Jurkat, Clone E6-1 (cell line): ENCODE measurements at regions not wholly inside any gene's neighbourhood (a gene's known extent, or its start where the extent isn't known, plus 50 kb on each side); places are given as distances from the start of the nearest gene placed in this dataset.

Experiments used
- DNase-seq: peaks from one replicate; pipeline ENCODE4 v3.0.0-alpha.2; 2011; ENCODE audit warnings: low read depth, low spot score
- H3K4me3 ChIP-seq: 2 replicates; pipeline ENCODE4 v1.5.1; 2011; ENCODE audit warnings: mild to moderate bottlenecking, low read length, control low read depth, moderate library complexity

DNA sequence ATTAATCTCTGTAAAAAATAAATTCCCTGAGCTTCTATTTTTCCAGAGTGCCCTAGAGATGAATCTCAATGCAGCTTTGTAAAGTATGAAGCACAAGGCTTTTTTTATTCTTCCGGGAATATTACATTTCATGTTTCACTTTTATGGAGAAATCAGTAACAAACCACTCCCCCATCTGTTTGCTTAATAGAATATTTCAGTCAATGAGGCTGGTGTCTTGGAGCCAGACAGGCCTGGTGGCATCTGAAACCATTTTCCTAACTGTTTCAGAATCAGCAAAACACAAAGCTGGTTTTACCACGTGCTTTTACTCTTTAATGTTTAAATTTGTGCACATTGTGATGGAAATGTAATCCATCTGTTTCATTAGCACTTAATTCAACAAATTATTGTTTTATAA, 400.8 kb upstream of the HSF2 start:
- no peak overlapping the region for H3K4me3 ChIP-seq
- DNase-seq, result no peak

DNA sequence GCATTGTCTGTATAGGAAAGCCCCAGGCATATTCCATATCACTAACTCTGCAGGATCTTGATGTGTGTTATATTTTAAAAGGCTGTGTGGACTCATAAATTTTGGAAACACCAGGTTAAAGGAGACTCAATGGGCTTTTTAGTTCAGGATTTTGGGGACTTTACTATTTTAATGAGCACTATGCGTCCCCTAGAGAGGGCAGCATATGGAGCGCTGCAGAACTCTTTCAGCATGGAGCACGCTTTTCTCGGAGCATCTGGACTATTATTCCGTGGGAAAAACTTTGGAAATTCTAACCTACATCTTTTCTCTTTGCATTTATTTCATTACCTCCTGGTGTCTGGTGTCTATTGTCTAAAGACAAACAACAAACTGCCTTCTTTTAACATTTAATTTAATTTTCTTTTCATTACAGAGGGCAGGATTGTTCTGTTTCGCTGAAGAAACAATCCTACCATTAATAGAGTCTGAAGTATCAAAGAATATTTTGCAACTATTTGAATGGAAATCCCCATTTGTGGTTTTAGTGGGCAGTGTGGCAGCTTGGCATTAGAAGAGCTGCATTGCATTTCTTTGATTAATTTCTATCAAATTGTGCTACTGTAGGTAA, 399.9 kb upstream of the HSF2 start:
- DNase-seq, result no peak
- no peak overlapping the region for H3K4me3 ChIP-seq

DNA sequence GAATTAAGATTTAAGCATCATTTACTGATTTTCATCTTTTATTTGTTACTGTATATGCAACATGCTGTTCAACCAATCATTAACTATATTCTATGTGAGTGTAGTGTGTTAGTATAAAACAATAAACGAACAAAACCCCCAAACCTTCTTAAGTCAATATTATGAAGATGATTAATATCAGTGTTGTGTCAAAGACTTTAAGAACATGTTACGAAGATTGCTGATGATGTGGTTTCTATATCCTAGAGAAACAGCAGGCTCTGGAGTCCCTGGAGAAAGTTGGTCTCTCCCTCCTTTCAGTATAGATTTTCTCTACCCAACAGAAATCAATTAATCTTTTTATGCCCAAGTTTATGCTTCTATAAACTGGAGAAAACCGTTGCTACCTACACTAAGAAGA, 393.8 kb upstream of the HSF2 start:
- H3K4me3 ChIP-seq, result no peak overlapping the region

DNA sequence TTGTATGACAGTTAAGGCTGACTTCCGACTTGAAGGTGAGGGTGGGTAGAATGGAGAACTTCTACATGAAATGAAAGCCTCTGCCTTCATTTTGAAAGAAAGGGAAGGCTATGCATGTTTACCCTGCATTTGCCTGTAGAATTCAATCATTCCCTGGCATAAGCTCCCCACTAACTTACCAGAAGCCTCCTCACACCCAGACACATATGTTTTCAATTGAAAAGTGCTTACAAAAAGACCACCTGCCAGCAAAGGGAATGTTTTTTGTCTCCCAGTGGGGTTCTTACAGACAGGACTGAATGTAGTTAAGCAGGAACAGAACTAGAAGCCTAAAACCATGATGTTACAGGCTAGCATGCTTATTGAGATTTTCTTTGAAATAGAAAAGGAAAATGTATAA, 392.1 kb upstream of the HSF2 start:
- H3K4me3 ChIP-seq, result no peak overlapping the region
- no peak for DNase-seq

More for the DNA sequence above, 393.8 kb upstream of the HSF2 start:
- no peak for DNase-seq

DNA sequence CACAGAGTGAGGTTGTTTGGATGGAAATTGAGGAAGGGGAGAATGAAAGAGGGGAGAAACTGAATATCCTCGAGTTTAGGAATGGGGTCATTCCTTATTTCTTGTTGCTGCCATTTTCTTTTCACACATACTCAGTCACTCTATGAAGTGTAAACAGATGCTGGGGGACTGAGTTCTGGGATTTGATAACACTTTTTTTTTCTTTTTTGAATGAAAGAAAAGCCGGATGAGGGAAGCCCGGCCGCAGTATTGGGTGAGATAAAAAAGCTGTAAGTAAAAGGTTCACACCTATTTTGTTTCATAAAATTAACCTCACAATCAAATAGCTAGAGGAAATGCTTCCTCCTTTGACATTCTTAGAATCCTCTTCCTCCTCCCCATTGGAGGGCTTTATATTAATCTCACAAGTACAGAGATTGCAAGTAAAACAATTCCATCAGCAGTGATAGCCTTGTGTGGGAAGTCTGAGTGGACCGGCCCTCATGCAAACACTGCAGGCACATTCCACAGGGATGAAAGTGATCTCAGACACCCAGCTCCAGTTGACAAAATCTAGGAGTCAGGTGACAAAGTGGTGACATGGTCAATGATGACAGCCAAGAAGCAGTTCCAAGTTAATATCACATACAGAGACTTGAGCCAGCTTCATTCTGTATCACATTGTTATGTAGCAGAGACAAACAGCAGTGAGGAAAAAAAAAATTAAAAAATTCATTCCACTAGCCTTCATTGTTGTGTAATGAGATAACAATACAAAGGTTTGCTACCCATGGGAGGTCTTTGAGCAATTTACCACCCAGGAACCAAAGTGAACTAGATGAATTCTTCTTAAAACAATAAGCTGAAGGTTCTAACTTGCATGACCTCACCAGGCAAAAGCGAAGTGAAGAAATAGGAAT, 391.1 kb upstream of the HSF2 start:
- no peak for DNase-seq
- no peak overlapping the region for H3K4me3 ChIP-seq

DNA sequence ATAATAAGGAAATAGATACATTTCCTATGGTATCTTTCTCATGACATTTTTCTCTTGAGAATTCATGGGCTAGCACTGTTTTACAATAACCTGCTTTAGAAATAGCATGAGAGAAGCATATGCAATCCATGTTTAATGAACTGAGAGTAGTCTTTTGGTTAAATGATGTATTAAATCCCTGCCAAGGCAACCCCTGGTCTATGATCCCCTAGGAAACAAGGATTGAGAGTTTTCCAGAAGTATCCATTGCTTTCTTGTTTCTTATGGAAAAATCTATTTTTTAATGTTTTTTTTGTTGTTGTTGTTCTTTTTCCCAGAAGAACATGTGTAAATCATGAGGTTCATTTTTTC, 390.5 kb upstream of the HSF2 start:
- DNase-seq, result no peak
- no peak overlapping the region for H3K4me3 ChIP-seq

DNA sequence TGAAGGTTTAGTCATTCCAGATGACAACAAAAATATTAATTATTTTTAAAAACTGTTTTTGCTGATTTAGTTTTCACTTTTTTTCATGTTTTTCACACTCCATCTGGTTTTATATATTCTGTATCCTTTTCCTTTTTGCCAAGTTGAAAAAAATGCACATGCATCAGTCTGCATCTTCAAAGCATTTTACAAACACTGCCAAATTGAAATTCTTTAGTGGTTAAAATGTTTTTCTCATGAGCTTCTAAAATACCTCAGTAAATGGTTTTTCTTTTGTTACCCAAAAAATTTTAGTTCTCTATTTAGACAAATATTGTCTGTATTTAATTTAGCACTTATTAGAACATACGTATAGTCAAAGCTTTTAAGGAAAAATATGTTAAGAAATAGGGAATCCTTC, 386.9 kb upstream of the HSF2 start:
- H3K4me3 ChIP-seq, result no peak overlapping the region

DNA sequence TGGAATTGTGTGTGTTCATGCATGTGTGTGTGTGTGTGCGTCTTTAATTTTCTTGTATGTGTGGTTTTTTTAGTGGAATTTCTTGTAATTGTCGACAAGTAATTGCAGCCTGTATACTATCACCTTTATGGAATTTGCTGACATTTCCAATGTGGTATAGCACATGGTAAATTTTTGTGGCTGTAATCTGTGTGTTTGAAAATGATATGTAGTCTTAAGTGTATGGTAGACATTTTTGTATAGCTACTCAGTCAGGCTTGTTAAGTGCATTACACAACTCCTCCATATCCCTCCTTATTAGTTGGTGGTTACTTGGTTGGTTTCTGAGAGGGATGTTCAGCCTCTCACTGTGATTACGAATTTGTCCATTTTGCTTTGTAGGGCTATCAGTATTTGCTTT, 384.5 kb upstream of the HSF2 start:
- no peak for DNase-seq
- no peak overlapping the region for H3K4me3 ChIP-seq

More for the DNA sequence above, 386.9 kb upstream of the HSF2 start:
- DNase-seq, result no peak

DNA sequence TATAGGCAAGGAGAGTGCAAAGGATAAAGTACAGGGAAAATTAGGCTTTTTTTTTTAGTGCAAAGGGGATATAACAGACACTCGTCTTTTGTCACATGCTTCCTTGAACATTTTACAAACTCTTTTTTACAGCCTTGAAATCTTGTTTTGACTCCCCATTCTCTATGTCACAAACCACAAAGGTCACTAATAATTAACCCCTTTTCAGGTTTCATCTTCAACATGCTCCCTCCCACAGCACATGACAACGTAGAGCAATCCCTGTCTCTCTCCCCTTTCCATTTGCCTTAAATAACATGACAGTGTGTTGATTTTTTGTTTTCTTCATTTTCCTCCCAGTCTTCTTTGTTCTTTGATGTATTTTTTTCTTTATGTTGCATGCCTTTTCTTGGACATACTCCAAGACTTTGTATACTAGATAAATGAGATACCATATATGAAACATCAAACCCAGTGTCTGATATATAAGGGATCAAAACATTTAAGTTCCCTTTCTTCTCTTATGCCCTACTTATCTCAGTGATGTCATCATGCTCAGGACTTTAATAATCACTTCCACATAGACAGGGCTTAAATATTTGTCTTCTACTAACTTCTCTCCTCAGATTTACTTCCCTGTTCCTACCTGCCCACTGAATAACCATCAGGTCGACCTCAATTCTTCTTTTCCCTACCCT, 378.7 kb upstream of the HSF2 start:
- no peak for DNase-seq

DNA sequence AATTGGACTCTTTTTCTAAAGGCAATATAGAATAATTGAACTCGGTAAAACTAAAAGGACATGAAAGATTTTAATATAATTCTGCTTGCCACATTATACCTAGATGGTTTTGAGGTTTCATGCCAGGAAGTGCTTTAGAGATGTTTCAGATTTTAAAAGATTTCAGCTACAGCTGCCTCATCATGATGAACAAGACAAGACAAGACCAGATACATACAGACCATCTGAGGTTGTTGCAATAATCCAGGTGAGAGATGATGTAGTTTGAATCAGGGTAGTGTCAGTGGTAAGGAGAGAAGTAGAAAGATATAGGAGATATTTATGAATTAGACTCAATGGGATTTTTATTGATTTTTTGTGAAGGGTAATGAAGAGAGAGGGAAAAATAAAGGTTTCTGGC, 374.3 kb upstream of the HSF2 start:
- H3K4me3 ChIP-seq, result no peak overlapping the region
- DNase-seq, result no peak

More for the DNA sequence above, 378.7 kb upstream of the HSF2 start:
- no peak overlapping the region for H3K4me3 ChIP-seq

DNA sequence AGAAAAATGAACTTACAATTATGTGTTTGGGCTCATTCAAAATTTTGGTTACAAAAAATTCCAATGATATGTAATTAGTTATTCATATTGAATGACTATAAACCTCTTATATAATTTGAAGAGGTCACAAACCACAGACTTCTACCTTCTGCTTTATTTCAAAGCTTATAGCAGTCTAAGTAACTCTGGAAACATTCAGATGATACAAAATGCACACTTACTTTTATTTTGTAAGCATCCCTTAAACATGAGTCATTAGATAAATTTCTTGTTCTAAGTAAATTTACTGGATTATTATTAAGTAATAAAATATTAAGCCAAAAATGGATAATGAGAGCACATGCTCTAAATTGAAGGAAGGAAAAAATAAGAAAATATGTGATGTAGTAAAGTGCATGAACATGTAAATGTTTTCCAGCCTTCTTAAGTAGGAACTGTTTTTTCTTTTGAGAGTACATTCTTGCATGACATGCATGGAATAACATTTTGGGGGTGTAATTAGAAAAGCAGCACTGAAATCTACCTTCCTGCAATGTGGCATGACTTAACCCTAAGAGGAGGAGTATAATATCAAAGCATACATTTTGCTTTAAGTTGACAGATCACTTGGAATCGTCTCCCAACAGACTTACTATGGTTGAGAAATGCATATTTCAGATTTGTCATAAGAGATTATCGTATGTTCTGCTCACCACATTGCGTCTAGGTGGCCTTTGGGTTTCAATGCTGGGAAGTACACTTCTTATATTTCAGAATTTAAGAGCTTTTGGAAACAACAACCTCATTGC, 372.7 kb upstream of the HSF2 start:
- H3K4me3 ChIP-seq, result no peak overlapping the region
- DNase-seq, result no peak

DNA sequence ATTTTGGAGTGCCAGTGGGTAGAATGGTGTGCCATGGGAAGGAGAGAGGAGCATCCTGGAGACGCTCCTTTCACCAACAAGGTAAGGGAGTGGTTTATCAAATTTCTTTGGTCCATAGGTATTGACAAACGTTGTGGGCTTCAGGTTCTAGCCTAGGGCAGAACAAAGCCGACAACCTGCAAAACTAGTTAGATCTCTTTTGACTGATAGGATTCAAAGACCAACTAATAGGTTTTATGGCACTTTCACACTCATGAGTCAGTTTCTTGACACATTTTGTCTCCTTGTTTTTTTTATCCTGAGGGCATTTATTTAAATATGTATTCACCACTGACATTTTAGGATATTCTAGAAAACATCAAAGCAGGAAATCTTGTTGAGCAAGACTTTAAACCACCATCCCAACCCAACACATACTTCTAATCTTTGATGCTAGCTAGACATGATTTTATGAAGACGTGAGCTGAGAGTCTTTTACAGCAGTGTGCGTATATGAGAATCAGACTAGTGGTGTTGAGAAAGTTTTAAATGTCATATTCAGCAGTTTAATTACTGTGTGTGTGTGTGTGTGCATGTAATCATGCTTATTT, 370.4 kb upstream of the HSF2 start:
- no peak overlapping the region for H3K4me3 ChIP-seq
- no peak for DNase-seq

DNA sequence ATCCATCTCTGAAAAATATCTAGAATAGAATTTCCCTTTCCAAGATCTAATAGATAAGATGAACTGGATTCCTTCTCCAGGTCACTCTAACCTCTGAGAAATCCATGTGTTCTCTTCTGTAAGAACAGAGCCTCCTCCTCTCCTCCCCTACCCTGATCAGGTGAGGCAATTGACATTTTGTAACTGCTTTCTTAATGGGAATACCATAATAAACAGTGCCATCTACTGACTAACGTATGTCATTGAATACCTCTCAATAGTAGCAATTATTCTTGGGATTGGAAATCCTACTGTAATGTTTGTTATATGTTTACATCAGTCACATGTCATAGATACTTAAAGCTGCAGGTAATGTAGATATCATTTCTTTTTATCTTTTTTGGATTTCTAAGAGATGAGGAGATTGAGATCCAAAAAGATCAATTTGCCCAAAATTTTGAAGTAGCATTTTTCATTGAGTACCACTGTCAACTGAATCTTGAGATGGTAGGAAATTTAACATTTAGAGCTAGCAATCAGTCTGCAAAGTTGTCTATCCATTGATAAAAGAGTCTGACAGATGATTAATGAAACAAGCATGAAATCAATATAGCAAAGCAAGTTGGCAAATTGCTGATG, 365.8 kb upstream of the HSF2 start:
- H3K4me3 ChIP-seq, result no peak overlapping the region
- peak; percentile 37 for DNase-seq

DNA sequence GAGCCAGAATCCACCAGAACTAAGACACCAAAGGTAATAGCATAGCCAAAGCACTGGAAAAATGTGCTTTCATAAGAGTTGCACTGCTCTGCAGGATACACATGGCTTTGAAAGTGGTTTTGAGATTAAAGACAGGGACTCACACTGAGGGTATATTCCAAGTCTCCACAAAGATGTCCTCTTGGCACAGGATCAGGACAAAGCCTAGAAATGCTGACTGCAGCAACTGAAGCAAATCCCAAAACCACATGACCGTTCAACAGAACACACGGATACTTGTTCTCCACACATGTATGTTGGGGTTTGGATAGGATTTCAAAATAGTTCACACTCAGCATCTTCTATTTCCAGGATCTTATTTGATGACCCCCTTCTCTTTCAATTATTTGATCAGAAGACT, 364.3 kb upstream of the HSF2 start:
- H3K4me3 ChIP-seq, result no peak overlapping the region
- no peak for DNase-seq

DNA sequence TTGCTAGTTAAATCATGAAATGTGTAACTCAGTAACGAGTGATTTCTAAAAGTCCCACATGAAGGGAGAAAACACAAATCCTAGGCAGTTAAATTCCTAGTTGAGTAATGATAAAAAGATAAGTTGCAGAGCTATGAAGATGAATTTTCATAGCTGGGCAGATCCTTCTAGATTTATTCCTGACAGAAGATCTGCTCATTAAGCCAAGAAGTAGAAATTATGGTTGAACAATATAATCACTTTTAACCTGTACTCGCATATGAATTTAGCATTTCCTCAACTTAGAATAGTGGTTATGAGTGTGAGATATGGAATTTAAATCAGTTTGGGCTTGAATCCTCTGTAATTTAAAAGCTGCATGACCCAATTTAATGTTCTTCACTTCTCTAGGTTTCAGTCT, 359.2 kb upstream of the HSF2 start:
- no peak for DNase-seq
- no peak overlapping the region for H3K4me3 ChIP-seq

DNA sequence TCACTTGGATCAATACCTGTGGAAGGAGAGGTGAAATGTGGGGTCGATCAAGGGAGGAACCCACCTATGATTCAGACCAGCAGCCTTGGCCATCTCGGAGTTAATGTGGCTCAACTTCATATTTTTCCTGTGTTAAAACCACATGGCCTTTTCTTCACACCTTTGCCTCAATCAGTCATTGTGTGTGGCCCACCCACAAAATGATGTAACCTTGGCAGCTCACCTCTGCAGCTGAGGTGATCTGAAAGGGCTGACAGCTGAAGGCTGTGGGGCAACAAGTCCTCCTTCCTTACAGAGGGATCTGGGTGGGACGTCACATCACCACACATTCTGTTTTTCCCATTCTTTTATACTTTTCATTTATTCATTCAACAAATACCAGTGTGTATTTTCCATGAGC, 357.1 kb upstream of the HSF2 start:
- H3K4me3 ChIP-seq, result no peak overlapping the region
- no peak for DNase-seq

DNA sequence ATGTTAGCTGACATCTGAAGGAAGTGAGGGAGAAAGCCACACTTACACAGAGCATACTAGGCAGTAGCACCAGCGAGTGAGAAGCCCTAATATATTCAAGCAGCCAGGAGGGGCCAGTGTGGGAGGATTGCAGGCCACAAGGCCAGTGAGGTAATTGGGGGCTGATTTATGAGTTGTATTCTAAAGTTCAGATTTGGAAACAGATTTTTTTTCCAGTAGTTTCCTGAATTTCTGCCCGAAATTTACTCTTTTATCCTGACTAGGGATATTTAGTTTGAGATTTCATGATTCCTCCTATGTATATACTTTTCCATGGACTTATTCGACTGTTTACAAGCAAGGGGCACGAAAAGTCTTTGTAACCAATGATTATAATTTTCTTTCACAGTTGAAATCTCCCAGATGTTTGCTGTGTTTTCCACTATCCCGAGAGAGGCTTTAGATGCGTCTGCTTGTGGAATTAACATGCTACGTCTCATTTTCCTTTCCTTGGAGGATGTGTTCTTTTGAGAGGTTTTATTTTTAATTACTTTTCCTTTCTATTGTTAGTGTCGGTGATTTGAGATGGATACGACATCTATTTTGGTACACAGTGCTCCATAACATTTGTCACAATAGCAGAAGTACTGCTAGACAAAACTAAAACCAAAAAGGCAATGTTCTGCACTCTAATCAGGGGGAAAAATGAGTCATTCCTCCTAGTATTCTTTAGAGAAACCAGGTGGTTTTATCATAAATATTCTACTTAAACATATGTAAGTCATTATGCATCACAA, 356.3 kb upstream of the HSF2 start:
- no peak overlapping the region for H3K4me3 ChIP-seq
- no peak for DNase-seq

DNA sequence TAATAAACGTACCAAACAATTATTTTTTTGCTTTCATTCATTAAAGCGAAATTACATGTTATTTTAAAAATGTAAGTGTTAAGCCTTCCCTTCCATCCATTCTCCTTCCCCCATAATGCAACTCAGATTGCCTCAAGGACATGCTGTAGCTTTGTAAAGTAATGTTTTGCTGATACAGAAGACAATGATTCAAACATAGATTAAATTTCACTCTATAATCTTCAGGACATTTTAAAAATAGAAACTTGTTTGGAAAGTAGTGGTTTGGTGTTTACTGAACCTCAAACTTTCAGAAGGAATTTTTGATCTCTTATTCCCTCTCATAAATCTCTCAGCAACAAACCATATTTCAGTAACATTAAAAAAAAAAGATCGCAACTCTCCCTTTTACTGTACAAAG, 350.9 kb upstream of the HSF2 start:
- no peak overlapping the region for H3K4me3 ChIP-seq
- no peak for DNase-seq
